ENCODE measurements at regions not wholly inside any gene's neighbourhood (a gene's known extent, or its start where the extent isn't known, plus 50 kb on each side); places are given as distances from the start of the nearest gene placed in this dataset.

DNA sequence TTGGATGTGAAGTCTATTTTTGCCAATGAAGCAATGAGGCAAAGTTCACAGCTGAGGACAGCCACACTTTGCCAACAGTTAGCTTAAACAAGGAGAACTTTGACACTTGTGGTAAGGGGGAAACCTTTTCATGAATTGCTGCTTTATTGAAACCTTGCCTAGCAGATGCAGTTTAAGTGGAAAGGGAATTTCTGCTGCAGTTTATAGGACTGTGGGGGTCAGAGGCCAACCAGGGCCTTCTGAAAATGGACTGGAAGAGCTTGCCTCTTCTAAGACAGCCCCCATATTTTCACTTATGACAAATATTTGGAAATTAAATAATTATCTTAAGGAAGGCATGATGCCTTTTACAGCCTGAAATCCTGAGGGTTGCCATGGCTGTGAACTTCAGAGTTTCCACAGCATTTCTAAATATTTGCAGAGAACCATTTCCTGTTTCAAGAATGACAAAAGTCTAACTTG is 550.3 kb downstream of the RAB28 start:
- Histone ChIP-seq H3K4me3 (no peak overlapping the region), H4K20me1 (replicated peaks; ENCODE audit: control insufficient read depth, insufficient read depth, low read length) (no peaks in the 10 kb centered on the region), H3K9me1 (ENCODE audit: control insufficient read depth, insufficient read depth, low read length) (no peaks in the 10 kb centered on the region), H3K27ac (ENCODE audit: extremely low read depth, low read depth, low read length) (no peak overlapping the region), H3K4me2 (ENCODE audit: insufficient read depth, low read length) (no peak overlapping the region), H3K79me2 (ENCODE audit: control insufficient read depth, insufficient read depth, low read length) (no peaks in the 10 kb centered on the region), H3K36me3 (ENCODE audit: control insufficient read depth, insufficient read depth, low read length) (no peaks in the 10 kb centered on the region), H2AFZ (ENCODE audit: low read depth, low read length) (no peak overlapping the region), H3K9ac (ENCODE audit: insufficient read depth in 1 of 2, low read depth in 2 of 2, low read length in 2 of 2) (no peak overlapping the region), H3K9me3 (replicated peaks; ENCODE audit: control insufficient read depth, insufficient read depth, low read depth, low read length) (no peaks in the 10 kb centered on the region), H3K4me1 (replicated peaks in 1 of 2; ENCODE audit: control insufficient read depth in 2 of 2, insufficient read depth in 2 of 2, low read length in 2 of 2) (no peaks in the 10 kb centered on the region), H3K27me3 (ENCODE audit: control insufficient read depth in 2 of 2, insufficient read depth in 2 of 2, low read length in 2 of 2) (no peaks in the 10 kb centered on the region)
- in situ Hi-C loops (cut with MboI) (no loop called here), intact Hi-C loops (cut with micrococcal nuclease) (no loop called here)
- no peak for TF ChIP-seq BACH1 (tag; IDR thresholded peaks at IDR 0.05)
- no peak for TF ChIP-seq ZFP30 (CRISPR knock-in tag; IDR thresholded peaks at IDR 0.05; ENCODE audit: borderline replicate concordance)
- no peak for TF ChIP-seq ARNT (IDR thresholded peaks at IDR 0.05)
- no peak for TF ChIP-seq TAF7 (tag; IDR thresholded peaks at IDR 0.05)
- no peak for TF ChIP-seq ZNF274 (IDR thresholded peaks at IDR 0.05; ENCODE audit: borderline replicate concordance, low read depth, low read length)
- TF ChIP-seq EP400 (IDR thresholded peaks at IDR 0.05) = no peak
- no peak for TF ChIP-seq CREB1 (IDR thresholded peaks at IDR 0.05)
- no peak for TF ChIP-seq CREB1 (CRISPR knock-in tag; IDR thresholded peaks at IDR 0.05)
- no peak for TF ChIP-seq ESRRB (CRISPR knock-in tag; IDR thresholded peaks at IDR 0.05; ENCODE audit: borderline replicate concordance)
- TF ChIP-seq ZNF398 (CRISPR knock-in tag; IDR thresholded peaks at IDR 0.05) = no peak
- no peak for TF ChIP-seq CREM (IDR thresholded peaks at IDR 0.05; ENCODE audit: low read depth)
- no peak for ATAC-seq
- no TSS peak for BruUV-seq (replicated peaks)
- no peak for FAIRE-seq
- no peak for DNase-seq (ENCODE audit: extremely low read depth in 1 of 4, low spot score in 3 of 4)
- ChIA-PET POLR2A (no interaction called here), CTCF (ENCODE audit: low intra/inter-chr PET ratio) (no interaction called here)

Measured in K562 (cell line).